A549 (cell line): ENCODE measurements at regions not wholly inside any gene's neighbourhood (a gene's known extent, or its start where the extent isn't known, plus 50 kb on each side); places are given as distances from the start of the nearest gene placed in this dataset.
A peak's percentile ranks its signal among the peaks of the same experiment; 100 is the strongest.

ENCODE experiments used
- ESRRA ChIP-seq: fragments of 150-350 bp; IDR thresholded peaks from 2 replicates; pipeline ENCODE4 v1.6.1; 2014; ENCODE audit warnings: mild to moderate bottlenecking, low read length, borderline replicate concordance
- HDAC2 ChIP-seq: fragments of 200-600 bp; sonication (generic); IDR thresholded peaks from 2 replicates; pipeline ENCODE4 v1.6.1; 2016
- JUN ChIP-seq, 2 experiments: fragments of >200 bp; sonication (Bioruptor Twin); formaldehyde crosslinking; IDR thresholded peaks; 2 replicates in 1 of 2; 3 replicates in 1 of 2; pipeline ENCODE4 v1.6.1; 2016 to 2017
- MAFK ChIP-seq: fragments of 450-650 bp; IDR thresholded peaks from 2 replicates; pipeline ENCODE4 v1.6.1; 2014; ENCODE audit not compliant: partially characterized antibody
- MAZ ChIP-seq: fragments of 150-350 bp; IDR thresholded peaks from 2 replicates; pipeline ENCODE4 v1.6.1; 2014; ENCODE audit warnings: antibody characterized with exemption, low read depth, low read length, borderline replicate concordance
- POLR2A ChIP-seq: IDR thresholded peaks from 2 replicates; pipeline ENCODE4 v1.6.1; 2012; ENCODE audit warnings: mild to moderate bottlenecking, low read length
- ZC3H11A ChIP-seq: fragments of 450-650 bp; IDR thresholded peaks from 2 replicates; pipeline ENCODE4 v1.6.1; 2014; ENCODE audit warnings: antibody characterized with exemption, mild to moderate bottlenecking
- TF ChIP-seq, protein P1 (sequence below): fragments of >200 bp; sonication (Bioruptor Twin); formaldehyde crosslinking; IDR thresholded peaks from 3 replicates; pipeline ENCODE4 v1.5.1; 2016
- TF ChIP-seq, protein P2 (sequence below): IDR thresholded peaks from 2 replicates; pipeline ENCODE4 v1.6.1; 2012; ENCODE audit warnings: low read depth, borderline replicate concordance
- TF ChIP-seq, protein P3 (sequence below): fragments of 450-650 bp; IDR thresholded peaks from 2 replicates; pipeline ENCODE4 v1.6.1; 2014; ENCODE audit warnings: antibody characterized with exemption
- TF ChIP-seq, protein P4 (sequence below): fragments of 150-350 bp; IDR thresholded peaks from 2 replicates; pipeline ENCODE4 v1.6.1; 2014; ENCODE audit warnings: low read depth, mild to moderate bottlenecking, low read length

DNA sequence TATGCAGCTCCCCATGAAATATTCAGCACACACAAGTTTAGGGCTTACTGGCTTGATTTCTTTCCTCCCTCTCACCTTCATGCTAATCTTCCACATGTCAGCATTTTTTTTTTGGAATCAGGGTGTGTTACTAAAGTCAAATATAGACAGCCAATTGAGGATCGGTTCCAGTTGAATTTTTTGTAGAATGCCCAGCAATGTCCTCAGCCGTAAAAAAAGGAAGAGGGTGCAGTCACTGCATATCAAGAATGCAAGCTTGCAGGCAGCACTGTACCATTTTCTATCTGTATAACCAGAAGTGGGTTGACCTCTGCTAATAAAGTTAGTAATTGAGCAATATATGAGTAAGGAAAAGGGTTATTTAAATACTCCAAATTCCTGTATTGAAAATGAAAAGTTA lies 51.4 kb upstream of the CHMP2B start:
- TF ChIP-seq ESRRA (no peak), ZC3H11A (no peak), MAZ (no peak), MAFK (peak; percentile 65), HDAC2 (no peak), POLR2A (no peak), JUN (IDR thresholded peaks at IDR 0.05) (no peak)
- TF ChIP-seq, protein P1, sequence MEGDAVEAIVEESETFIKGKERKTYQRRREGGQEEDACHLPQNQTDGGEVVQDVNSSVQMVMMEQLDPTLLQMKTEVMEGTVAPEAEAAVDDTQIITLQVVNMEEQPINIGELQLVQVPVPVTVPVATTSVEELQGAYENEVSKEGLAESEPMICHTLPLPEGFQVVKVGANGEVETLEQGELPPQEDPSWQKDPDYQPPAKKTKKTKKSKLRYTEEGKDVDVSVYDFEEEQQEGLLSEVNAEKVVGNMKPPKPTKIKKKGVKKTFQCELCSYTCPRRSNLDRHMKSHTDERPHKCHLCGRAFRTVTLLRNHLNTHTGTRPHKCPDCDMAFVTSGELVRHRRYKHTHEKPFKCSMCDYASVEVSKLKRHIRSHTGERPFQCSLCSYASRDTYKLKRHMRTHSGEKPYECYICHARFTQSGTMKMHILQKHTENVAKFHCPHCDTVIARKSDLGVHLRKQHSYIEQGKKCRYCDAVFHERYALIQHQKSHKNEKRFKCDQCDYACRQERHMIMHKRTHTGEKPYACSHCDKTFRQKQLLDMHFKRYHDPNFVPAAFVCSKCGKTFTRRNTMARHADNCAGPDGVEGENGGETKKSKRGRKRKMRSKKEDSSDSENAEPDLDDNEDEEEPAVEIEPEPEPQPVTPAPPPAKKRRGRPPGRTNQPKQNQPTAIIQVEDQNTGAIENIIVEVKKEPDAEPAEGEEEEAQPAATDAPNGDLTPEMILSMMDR: no peak
- TF ChIP-seq, protein P2, sequence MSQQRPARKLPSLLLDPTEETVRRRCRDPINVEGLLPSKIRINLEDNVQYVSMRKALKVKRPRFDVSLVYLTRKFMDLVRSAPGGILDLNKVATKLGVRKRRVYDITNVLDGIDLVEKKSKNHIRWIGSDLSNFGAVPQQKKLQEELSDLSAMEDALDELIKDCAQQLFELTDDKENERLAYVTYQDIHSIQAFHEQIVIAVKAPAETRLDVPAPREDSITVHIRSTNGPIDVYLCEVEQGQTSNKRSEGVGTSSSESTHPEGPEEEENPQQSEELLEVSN: no peak
- TF ChIP-seq, protein P3, sequence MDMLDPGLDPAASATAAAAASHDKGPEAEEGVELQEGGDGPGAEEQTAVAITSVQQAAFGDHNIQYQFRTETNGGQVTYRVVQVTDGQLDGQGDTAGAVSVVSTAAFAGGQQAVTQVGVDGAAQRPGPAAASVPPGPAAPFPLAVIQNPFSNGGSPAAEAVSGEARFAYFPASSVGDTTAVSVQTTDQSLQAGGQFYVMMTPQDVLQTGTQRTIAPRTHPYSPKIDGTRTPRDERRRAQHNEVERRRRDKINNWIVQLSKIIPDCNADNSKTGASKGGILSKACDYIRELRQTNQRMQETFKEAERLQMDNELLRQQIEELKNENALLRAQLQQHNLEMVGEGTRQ: no peak
- TF ChIP-seq, protein P4, sequence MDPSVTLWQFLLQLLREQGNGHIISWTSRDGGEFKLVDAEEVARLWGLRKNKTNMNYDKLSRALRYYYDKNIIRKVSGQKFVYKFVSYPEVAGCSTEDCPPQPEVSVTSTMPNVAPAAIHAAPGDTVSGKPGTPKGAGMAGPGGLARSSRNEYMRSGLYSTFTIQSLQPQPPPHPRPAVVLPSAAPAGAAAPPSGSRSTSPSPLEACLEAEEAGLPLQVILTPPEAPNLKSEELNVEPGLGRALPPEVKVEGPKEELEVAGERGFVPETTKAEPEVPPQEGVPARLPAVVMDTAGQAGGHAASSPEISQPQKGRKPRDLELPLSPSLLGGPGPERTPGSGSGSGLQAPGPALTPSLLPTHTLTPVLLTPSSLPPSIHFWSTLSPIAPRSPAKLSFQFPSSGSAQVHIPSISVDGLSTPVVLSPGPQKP: no peak
